Stomach (tissue), 4 donors: ENCODE measurements at regions not wholly inside any gene's neighbourhood (a gene's known extent, or its start where the extent isn't known, plus 50 kb on each side); places are given as distances from the start of the nearest gene placed in this dataset.

Experiments
- EP300 ChIP-seq: sonication (generic); formaldehyde crosslinking; IDR thresholded peaks from one replicate; pipeline ENCODE4 v1.6.1; 2017; ENCODE audit warnings: antibody characterized with exemption
- POLR2AphosphoS5 ChIP-seq, 3 donors: sonication (generic); formaldehyde crosslinking; IDR thresholded peaks; one replicate each; pipeline ENCODE4 v1.6.1; 2016; ENCODE audit warnings: antibody characterized with exemption in 3 of 3
- TF ChIP-seq, protein P1 (sequence below), 7 experiments: fragments of 450-650 bp in 4 of 7; fragments of 200-600 bp in 3 of 7; sonication (generic) in 3 of 7; IDR thresholded peaks; one replicate each; pipeline ENCODE4 v1.5.1; 2016 to 2019; ENCODE audit warnings: antibody characterized with exemption in 7 of 7, control low read depth in 2 of 7, mild to moderate bottlenecking in 1 of 7

DNA sequence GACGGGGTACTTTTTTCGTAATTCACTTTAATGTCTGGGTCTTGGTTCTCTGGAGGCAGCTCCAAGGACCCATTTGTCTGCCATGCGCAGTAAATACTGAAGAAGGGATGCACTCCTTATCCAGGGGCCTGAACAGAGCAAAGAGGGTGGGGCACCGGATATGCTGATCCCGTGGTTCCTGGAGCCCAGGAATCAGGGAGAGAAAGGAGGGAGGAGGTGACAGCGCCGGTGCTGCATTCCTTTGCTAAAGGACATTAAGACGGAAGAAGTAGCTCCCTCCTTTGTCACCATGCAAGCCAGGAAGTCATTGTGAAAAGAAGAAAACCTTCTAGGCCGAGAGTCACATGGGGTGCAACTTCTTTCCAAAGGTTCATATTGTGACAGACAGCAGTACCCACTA is 1057.7 kb downstream of the VRK1 start:
- TF ChIP-seq, protein P1, sequence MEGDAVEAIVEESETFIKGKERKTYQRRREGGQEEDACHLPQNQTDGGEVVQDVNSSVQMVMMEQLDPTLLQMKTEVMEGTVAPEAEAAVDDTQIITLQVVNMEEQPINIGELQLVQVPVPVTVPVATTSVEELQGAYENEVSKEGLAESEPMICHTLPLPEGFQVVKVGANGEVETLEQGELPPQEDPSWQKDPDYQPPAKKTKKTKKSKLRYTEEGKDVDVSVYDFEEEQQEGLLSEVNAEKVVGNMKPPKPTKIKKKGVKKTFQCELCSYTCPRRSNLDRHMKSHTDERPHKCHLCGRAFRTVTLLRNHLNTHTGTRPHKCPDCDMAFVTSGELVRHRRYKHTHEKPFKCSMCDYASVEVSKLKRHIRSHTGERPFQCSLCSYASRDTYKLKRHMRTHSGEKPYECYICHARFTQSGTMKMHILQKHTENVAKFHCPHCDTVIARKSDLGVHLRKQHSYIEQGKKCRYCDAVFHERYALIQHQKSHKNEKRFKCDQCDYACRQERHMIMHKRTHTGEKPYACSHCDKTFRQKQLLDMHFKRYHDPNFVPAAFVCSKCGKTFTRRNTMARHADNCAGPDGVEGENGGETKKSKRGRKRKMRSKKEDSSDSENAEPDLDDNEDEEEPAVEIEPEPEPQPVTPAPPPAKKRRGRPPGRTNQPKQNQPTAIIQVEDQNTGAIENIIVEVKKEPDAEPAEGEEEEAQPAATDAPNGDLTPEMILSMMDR (IDR thresholded peaks at IDR 0.05), result no peak
- no peak for TF ChIP-seq POLR2AphosphoS5 (IDR thresholded peaks at IDR 0.05)
- TF ChIP-seq EP300, result no peak
